ENCODE measurements at regions not wholly inside any gene's neighbourhood (a gene's known extent, or its start where the extent isn't known, plus 50 kb on each side); places are given as distances from the start of the nearest gene placed in this dataset.

- DNase-seq = no peak
These were observed 372.0 kb downstream of the CDH10 start for GRCh38 chr5:24272741-24273140.

GRCh38 chr5:24280215-24280614 lies 364.6 kb downstream of the CDH10 start:
- DNase-seq = no peak

GRCh38 chr5:24281818-24282217 lies 363.0 kb downstream of the CDH10 start:
- no peak for DNase-seq

- DNase-seq = no peak
These were observed 355.0 kb downstream of the CDH10 start for GRCh38 chr5:24289582-24290335.

GRCh38 chr5:24290536-24290935 lies 354.2 kb downstream of the CDH10 start:
- no peak for DNase-seq

- no peak for DNase-seq
These were observed 352.9 kb downstream of the CDH10 start for GRCh38 chr5:24291916-24292315.

- DNase-seq = no peak
These were observed 350.4 kb downstream of the CDH10 start for GRCh38 chr5:24294333-24294732.

GRCh38 chr5:24314106-24314505 lies 330.7 kb downstream of the CDH10 start:
- DNase-seq = no peak

GRCh38 chr5:24320643-24321042 lies 324.1 kb downstream of the CDH10 start:
- DNase-seq = no peak

- no peak for DNase-seq
These were observed 319.4 kb downstream of the CDH10 start for GRCh38 chr5:24325306-24325832.

GRCh38 chr5:24331531-24331930 lies 313.2 kb downstream of the CDH10 start:
- DNase-seq = no peak

- no peak for DNase-seq
These were observed 297.6 kb downstream of the CDH10 start for GRCh38 chr5:24347158-24347557.

- no peak for DNase-seq
These were observed 293.5 kb downstream of the CDH10 start for GRCh38 chr5:24351285-24351684.

GRCh38 chr5:24353016-24353415 lies 291.8 kb downstream of the CDH10 start:
- no peak for DNase-seq

GRCh38 chr5:24353611-24354010 lies 291.2 kb downstream of the CDH10 start:
- DNase-seq = no peak

GRCh38 chr5:24363789-24364481 lies 280.8 kb downstream of the CDH10 start:
- no peak for DNase-seq

GRCh38 chr5:24364711-24365110 lies 280.1 kb downstream of the CDH10 start:
- no peak for DNase-seq

- DNase-seq = no peak
These were observed 279.4 kb downstream of the CDH10 start for GRCh38 chr5:24365406-24365805.

- no peak for DNase-seq
These were observed 277.6 kb downstream of the CDH10 start for GRCh38 chr5:24367216-24367615.

GRCh38 chr5:24368115-24368514 lies 276.7 kb downstream of the CDH10 start:
- DNase-seq = no peak

- DNase-seq = no peak
These were observed 268.6 kb downstream of the CDH10 start for GRCh38 chr5:24376210-24376609.

- no peak for DNase-seq
These were observed 268.2 kb downstream of the CDH10 start for GRCh38 chr5:24376616-24377015.

GRCh38 chr5:24381861-24382489 lies 262.8 kb downstream of the CDH10 start:
- no peak for DNase-seq

- DNase-seq = no peak
These were observed 259.7 kb downstream of the CDH10 start for GRCh38 chr5:24385070-24385469.

Measured in stimulated activated CD4-positive, alpha-beta T cell treated with anti-CD3 and anti-CD28 coated beads, Interleukin-1b, Interleukin-23, amount 100 ng/mL, for 48 hours (primary cell).